ENCODE measurements at regions not wholly inside any gene's neighbourhood (a gene's known extent, or its start where the extent isn't known, plus 50 kb on each side); places are given as distances from the start of the nearest gene placed in this dataset.
"Not testable (repeated sequence)": the region's sequence is repeated elsewhere in the genome, so short reads cannot be mapped to it uniquely, and the experiment has no call there.

- DNase-seq: no peak
These were observed 108.2 kb upstream of the MAMLD1 start for GRCh38 chrX:150254909-150255308.

- DNase-seq: no peak
These were observed 107.4 kb upstream of the MAMLD1 start for GRCh38 chrX:150255441-150256296.

GRCh38 chrX:150256297-150256650 lies 106.8 kb upstream of the MAMLD1 start:
- DNase-seq: no peak

- DNase-seq: no peak
These were observed 105.6 kb upstream of the MAMLD1 start for GRCh38 chrX:150257353-150258175.

- no peak for DNase-seq
These were observed 105.0 kb upstream of the MAMLD1 start for GRCh38 chrX:150258176-150258425.

GRCh38 chrX:150258463-150259430 lies 104.4 kb upstream of the MAMLD1 start:
- no peak for DNase-seq

GRCh38 chrX:150262456-150262855 lies 100.7 kb upstream of the MAMLD1 start:
- DNase-seq: no peak

GRCh38 chrX:150268839-150269355 lies 94.2 kb upstream of the MAMLD1 start:
- no peak for DNase-seq

GRCh38 chrX:150269605-150270254 lies 93.4 kb upstream of the MAMLD1 start:
- DNase-seq: no peak

GRCh38 chrX:150270622-150271021 lies 92.5 kb upstream of the MAMLD1 start:
- no peak for DNase-seq

GRCh38 chrX:150273575-150274294 lies 89.4 kb upstream of the MAMLD1 start:
- DNase-seq: not testable (repeated sequence)

GRCh38 chrX:150282953-150283352 lies 80.2 kb upstream of the MAMLD1 start:
- DNase-seq: no peak

- no peak for DNase-seq
These were observed 72.1 kb upstream of the MAMLD1 start for GRCh38 chrX:150291014-150291413.

- no peak for DNase-seq
These were observed 69.7 kb upstream of the MAMLD1 start for GRCh38 chrX:150293311-150294013.

GRCh38 chrX:150298841-150299551 lies 64.1 kb upstream of the MAMLD1 start:
- no peak for DNase-seq

GRCh38 chrX:150299579-150299978 lies 63.5 kb upstream of the MAMLD1 start:
- DNase-seq: no peak

- DNase-seq: no peak
These were observed 59.6 kb upstream of the MAMLD1 start for GRCh38 chrX:150303386-150304097.

- no peak for DNase-seq
These were observed 57.1 kb upstream of the MAMLD1 start for GRCh38 chrX:150306002-150306401.

GRCh38 chrX:150308041-150308440 lies 55.1 kb upstream of the MAMLD1 start:
- no peak for DNase-seq
